Activated T-cell treated with anti-CD3 and anti-CD28 coated beads, Interleukin-2, amount 50 U/mL, for 4 hours (primary cell): ENCODE measurements at regions not wholly inside any gene's neighbourhood (a gene's known extent, or its start where the extent isn't known, plus 50 kb on each side); places are given as distances from the start of the nearest gene placed in this dataset.

Experiments
- ATAC-seq, 2 donors: fragments of 200-7000 bp; cut with Tn5 transposase; one replicate each; pipeline ENCODE4 v1.10.0; 2021
- DNase-seq: peaks from one replicate; pipeline ENCODE4 v3.0.0-alpha.2; 2020
- H3K27me3 Mint-ChIP-seq: one replicate; pipeline ENCODE4 v1.8.0; 2021; ENCODE audit warnings: low read depth, mixed read lengths
- H3K36me3 Mint-ChIP-seq: one replicate; pipeline ENCODE4 v1.8.0; 2022; ENCODE audit warnings: mixed read lengths; ENCODE audit not compliant: insufficient read depth
- H3K4me1 Mint-ChIP-seq: one replicate; pipeline ENCODE4 v1.8.0; 2021; ENCODE audit warnings: low read depth, mixed read lengths
- H3K4me3 Mint-ChIP-seq: one replicate; pipeline ENCODE4 v1.8.0; 2021; ENCODE audit warnings: mild to moderate bottlenecking, moderate library complexity, mixed read lengths
- H3K9me3 Mint-ChIP-seq: one replicate; pipeline ENCODE4 v1.8.0; 2021; ENCODE audit warnings: mixed read lengths

DNA sequence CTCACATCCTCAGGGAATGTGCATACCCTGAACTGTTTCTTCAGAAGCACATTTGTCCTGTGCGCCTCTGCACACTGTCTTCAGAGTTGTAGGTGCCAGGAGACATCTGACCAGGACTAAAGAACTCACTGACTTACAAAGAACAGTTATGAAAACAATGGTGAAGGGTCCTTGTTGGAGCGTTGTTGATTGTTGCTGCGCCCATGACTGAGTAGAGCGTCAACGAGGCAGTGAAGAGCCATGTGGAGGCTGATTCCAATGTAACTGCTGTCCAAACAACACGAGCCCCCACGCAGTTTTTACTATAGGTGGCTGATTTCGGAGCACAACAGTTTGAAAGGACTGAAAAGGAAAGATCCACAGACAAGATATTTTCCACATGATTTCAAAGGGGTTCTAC is 380.3 kb downstream of the CDH26 start:
- no peaks in the 10 kb centered on the region for H3K27me3 Mint-ChIP-seq
- no peak overlapping the region for H3K4me3 Mint-ChIP-seq
- H3K9me3 Mint-ChIP-seq: no peaks in the 10 kb centered on the region
- no peaks in the 10 kb centered on the region for H3K4me1 Mint-ChIP-seq
- no peaks in the 10 kb centered on the region for H3K36me3 Mint-ChIP-seq
- ATAC-seq (no peak), DNase-seq (no peak)

DNA sequence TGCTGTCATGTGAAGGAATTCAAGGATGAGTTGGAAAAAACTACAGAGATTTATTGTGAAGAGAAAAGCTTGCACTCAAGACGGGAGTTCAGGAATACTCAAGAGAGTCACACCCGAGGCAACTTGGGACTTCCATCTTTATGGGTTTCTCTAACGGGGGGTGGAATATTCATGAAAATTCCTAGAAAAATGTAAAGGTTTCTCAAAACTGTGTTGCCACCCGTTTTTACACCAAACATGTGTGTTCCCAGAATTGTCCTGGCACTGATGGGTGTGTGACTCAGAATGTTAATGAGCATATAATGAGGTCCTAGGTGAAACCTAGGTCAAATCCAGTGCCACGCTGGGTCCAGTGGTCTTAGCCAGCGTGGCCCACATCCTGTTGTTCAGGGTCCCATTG is 381.5 kb downstream of the CDH26 start:
- ATAC-seq: no peak
- Mint-ChIP-seq H3K4me1 (no peaks in the 10 kb centered on the region), H3K4me3 (no peak overlapping the region), H3K27me3 (no peaks in the 10 kb centered on the region), H3K36me3 (no peaks in the 10 kb centered on the region), H3K9me3 (no peaks in the 10 kb centered on the region)
- no peak for DNase-seq

DNA sequence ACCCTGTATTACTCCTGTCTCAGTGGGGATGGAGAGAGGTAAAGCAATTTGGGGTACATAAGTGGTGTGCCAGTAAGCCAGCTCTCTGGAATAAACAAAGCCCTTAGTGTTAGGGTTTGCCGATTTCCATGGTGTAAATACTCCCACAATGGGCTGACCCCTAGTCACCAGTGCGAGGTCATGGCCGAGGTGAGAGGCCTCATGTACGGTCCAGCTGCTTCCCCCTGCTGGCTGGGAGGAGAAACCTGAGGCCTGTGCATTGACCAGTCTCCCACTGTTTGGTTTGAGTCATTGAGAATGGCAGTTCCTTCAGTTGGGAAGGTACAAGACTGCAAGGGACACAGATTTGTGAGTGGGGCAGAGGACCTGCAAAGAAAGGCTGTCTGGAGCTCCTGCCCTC is 382.0 kb downstream of the CDH26 start:
- Mint-ChIP-seq H3K9me3 (no peaks in the 10 kb centered on the region), H3K4me1 (no peaks in the 10 kb centered on the region), H3K36me3 (no peaks in the 10 kb centered on the region), H3K4me3 (no peak overlapping the region), H3K27me3 (no peaks in the 10 kb centered on the region)
- ATAC-seq (no peak), DNase-seq (no peak)

DNA sequence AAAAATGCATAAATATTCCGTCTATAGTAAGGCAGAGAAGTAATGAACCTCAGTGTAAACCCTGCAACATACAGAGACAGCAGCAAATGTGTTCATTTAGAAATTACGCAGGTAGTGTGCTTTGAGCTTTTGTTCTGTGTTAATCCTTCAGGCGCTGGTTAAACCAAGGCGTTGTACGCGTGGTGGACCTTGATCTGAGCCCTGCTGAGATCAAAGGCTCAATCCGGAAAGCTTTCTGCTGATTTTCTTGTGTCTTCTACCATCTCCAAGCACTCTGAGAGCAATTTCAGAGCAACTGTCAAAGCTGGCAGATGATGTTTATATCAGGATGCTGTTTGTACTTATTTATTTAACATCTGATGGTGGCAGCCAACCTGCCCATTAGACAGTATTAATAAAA is 382.8 kb downstream of the CDH26 start:
- H3K27me3 Mint-ChIP-seq: no peaks in the 10 kb centered on the region
- no peaks in the 10 kb centered on the region for H3K4me1 Mint-ChIP-seq
- no peak overlapping the region for H3K4me3 Mint-ChIP-seq
- no peaks in the 10 kb centered on the region for H3K9me3 Mint-ChIP-seq
- DNase-seq (no peak), ATAC-seq (no peak)
- no peaks in the 10 kb centered on the region for H3K36me3 Mint-ChIP-seq

DNA sequence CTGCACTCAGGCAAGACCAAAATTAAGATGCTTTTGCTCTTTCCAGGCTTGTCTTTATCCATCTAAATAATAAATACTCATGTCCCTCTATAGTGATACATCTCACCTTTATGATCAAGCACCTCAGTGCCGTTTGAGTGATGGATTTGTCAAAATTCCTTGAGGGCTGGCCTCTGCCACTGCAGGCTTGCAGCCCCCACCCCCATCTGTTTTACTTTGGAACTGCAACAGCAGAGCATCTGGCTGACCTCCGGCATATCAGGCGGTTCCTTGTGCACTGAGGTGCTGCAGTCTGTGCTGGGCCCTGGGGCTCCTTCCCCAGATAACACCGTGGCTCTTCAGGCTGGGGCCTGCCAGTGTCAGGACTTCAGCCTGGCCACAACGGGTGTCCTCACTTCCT is 386.9 kb downstream of the CDH26 start:
- ATAC-seq (no peak), DNase-seq (no peak)
- H3K36me3 Mint-ChIP-seq: no peaks in the 10 kb centered on the region
- no peak overlapping the region for H3K4me3 Mint-ChIP-seq
- no peaks in the 10 kb centered on the region for H3K9me3 Mint-ChIP-seq
- H3K27me3 Mint-ChIP-seq: no peaks in the 10 kb centered on the region
- no peaks in the 10 kb centered on the region for H3K4me1 Mint-ChIP-seq

DNA sequence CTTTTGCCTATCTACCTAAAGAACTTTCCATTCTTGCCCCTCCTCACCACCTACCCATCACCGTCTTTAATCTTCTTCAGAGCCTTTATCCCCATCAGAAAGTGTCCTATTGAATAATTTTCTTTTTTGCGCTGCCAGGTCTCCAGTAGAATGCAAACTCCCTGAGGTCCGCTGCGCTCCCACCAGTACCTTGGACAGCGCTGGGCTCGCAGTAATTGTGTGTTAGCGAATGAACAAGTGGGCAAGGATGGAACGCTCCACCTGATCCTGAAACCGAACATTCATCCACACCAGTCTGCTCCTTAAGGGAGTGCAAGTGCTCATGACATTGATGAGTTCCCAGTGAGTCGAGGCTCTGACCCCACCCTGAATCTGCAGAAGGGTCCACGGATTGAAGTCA is 391.2 kb downstream of the CDH26 start:
- no peak for ATAC-seq
- H3K4me1 Mint-ChIP-seq: no peaks in the 10 kb centered on the region
- H3K27me3 Mint-ChIP-seq: no peaks in the 10 kb centered on the region
- no peaks in the 10 kb centered on the region for H3K9me3 Mint-ChIP-seq
- no peak for DNase-seq
- no peak overlapping the region for H3K4me3 Mint-ChIP-seq
- no peaks in the 10 kb centered on the region for H3K36me3 Mint-ChIP-seq

DNA sequence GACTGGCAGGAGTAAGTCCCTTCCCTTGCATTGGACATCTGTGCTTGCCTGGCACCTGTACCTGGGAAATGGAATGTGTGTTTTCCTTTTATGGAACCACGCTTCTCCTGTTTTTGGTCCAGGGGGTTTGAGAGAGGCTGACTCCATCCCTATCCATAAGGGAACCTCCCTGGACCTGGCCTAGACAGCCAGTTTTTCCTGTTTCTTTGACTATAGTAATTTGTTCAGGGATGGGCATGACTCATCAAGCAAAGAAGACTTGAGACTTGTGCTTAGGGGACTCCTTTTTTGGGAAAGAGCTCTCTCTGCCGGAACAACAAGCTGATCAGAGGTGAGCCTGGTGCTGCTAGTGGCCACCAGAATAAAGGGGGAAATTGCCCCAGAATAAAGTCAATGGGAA is 393.8 kb downstream of the CDH26 start:
- no peak for ATAC-seq
- H3K36me3 Mint-ChIP-seq: no peaks in the 10 kb centered on the region

DNA sequence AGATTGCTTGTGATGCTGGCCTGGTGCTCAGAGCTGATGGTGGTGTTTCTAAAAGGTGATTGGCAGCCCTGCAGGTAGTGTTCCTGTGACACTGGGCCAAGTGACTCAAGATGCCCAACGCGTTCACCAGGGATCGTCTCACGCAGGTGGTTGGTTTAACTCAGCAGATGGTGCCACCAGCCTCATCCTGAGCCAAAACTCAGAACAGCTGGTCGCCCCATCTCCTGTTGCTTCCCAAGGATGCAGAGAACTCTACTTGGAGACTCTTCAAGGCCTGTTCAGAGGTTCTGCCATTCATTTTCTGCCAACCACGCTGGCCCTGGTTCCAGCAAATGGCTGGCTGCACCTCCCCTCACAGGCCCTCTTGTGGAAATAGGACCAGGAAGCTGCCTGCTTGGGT is 394.4 kb downstream of the CDH26 start:
- no peak overlapping the region for H3K4me3 Mint-ChIP-seq

More for the DNA sequence above, 393.8 kb downstream of the CDH26 start:
- no peaks in the 10 kb centered on the region for H3K4me1 Mint-ChIP-seq
- no peak overlapping the region for H3K4me3 Mint-ChIP-seq
- no peaks in the 10 kb centered on the region for H3K27me3 Mint-ChIP-seq
- no peak for DNase-seq
- H3K9me3 Mint-ChIP-seq: no peaks in the 10 kb centered on the region

DNA sequence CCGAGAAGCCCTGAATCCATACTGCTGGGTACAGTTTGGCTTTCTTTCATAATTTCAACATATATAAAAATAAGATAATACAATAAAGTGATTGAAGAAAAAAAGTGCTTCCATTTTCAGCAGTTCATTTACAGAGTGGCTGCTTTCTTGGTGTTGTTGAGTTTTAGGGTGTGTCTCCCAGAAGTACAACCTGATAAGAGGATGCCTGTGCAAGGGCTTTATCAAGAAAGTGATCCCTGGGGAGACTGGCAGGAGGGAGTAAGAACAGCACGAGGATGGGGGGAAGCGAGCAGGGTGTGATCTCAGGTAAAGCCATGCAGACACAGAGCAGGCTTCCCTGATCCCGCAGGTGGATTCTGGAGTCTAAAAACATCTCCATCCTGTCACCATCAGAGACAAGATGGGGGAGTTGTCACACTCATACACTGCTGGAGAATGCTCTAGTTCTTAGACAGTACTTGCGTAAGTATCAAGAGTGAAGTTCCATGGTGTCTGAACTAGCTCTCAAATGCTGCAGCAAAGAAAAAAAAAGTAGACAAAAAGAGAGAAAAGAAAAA is 395.9 kb downstream of the CDH26 start:
- H3K27me3 Mint-ChIP-seq: no peaks in the 10 kb centered on the region
- no peak overlapping the region for H3K4me3 Mint-ChIP-seq
- no peaks in the 10 kb centered on the region for H3K36me3 Mint-ChIP-seq
- no peak for ATAC-seq
- H3K4me1 Mint-ChIP-seq: no peaks in the 10 kb centered on the region
- no peaks in the 10 kb centered on the region for H3K9me3 Mint-ChIP-seq
- DNase-seq: no peak

More for the DNA sequence above, 394.4 kb downstream of the CDH26 start:
- Mint-ChIP-seq H3K36me3 (no peaks in the 10 kb centered on the region), H3K27me3 (no peaks in the 10 kb centered on the region), H3K9me3 (no peaks in the 10 kb centered on the region), H3K4me1 (no peaks in the 10 kb centered on the region)
- ATAC-seq: no peak
- DNase-seq: no peak

DNA sequence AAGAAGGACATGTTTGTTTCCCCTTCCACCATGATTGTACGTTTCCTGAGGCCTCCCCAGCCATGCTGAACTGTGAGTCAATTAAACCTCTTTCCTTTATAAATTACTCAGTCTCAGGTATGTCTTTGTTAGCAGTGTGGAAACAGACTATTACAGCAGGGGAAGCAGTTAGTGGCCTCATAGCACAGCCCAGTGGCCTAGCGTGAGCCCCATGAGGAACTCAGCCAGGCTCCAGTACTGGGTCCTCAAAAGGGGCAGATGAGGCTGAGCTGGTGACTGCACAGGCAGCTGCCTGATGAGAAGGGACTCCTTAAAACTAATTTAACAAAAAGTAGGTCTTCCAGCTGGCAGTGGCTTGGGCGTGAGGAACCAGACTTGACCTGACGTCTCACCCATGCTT is 399.9 kb downstream of the CDH26 start:
- Mint-ChIP-seq H3K27me3 (no peaks in the 10 kb centered on the region), H3K9me3 (no peaks in the 10 kb centered on the region), H3K4me3 (no peak overlapping the region), H3K4me1 (no peaks in the 10 kb centered on the region), H3K36me3 (no peaks in the 10 kb centered on the region)
- no peak for DNase-seq
- ATAC-seq: no peak

DNA sequence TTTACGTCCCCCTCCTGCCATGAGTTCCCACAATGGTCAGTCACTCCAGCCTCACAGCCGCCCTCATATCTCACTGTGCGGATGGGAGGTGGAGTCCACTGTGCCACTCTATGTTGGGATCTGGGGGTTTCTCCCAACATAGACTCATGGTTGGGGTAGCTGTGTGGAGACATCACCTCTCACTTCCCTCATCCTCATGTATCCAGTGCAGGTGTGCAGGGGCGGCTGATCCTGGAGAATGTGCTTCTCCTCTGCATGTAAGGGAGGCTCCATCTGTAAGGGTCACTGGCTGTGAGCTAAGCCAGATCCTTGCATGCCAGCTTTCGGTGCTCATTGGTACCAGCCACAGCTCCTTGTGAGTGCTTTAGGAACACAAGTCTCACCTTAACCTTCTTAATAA is 400.8 kb downstream of the CDH26 start:
- H3K4me3 Mint-ChIP-seq: no peak overlapping the region

DNA sequence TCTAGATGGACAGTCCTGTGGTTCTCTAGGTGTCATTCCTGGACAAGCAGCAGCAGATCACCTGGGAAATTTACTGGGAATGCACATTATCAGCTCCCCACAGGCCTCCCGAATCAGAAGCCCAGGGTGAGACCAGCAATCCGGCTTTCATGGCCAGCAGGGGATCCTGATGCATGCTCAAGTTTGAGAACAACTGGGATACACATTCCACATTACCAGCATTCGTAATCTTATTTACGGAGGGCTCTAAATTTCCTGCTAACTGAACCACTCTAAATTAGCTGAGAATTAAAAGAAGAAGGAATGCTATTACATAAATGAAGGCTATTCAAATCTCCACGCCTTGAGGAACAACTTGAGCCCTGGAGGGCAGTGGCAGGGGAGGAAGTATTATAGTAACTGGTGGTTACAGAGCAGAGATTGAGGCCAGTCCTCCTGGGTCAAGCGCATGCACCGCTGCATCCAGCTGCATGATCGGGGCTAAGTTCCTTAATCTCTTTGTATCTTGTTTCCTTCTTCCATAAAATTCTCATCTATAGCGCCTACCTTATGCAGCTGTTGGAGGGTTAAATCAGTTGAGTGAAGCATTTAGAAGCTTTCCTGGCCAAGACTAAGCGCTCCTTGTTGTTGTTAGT is 403.7 kb downstream of the CDH26 start:
- Mint-ChIP-seq H3K4me1 (no peaks in the 10 kb centered on the region), H3K4me3 (no peak overlapping the region), H3K36me3 (no peaks in the 10 kb centered on the region), H3K27me3 (no peaks in the 10 kb centered on the region), H3K9me3 (no peaks in the 10 kb centered on the region)
- no peak for ATAC-seq
- DNase-seq: no peak

More for the DNA sequence above, 400.8 kb downstream of the CDH26 start:
- no peaks in the 10 kb centered on the region for H3K36me3 Mint-ChIP-seq
- ATAC-seq: no peak
- no peak for DNase-seq
- no peaks in the 10 kb centered on the region for H3K9me3 Mint-ChIP-seq
- H3K27me3 Mint-ChIP-seq: no peaks in the 10 kb centered on the region
- no peaks in the 10 kb centered on the region for H3K4me1 Mint-ChIP-seq

DNA sequence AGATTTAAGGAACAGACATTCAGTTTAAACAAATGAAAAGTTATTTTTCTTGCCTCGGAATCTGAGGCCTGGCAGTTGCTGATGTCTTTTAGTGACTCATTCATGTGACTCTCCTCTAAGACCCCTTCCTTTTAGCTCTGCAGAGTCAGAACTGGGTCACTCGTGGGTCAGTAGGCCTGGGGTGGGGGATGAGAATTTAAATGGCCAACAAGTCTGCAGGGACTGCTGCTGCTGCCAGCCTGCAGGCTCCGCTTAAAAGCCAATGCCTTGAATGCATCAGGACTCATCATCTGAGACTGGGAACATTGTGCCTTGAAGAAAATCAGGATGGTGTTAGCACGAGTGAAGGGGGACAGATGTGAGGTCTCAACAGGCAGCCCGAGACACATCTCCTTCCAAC is 404.3 kb downstream of the CDH26 start:
- H3K9me3 Mint-ChIP-seq: no peaks in the 10 kb centered on the region
- ATAC-seq (no peak), DNase-seq (no peak)
- H3K36me3 Mint-ChIP-seq: no peaks in the 10 kb centered on the region
- H3K4me1 Mint-ChIP-seq: no peaks in the 10 kb centered on the region
- no peak overlapping the region for H3K4me3 Mint-ChIP-seq
- H3K27me3 Mint-ChIP-seq: no peaks in the 10 kb centered on the region

DNA sequence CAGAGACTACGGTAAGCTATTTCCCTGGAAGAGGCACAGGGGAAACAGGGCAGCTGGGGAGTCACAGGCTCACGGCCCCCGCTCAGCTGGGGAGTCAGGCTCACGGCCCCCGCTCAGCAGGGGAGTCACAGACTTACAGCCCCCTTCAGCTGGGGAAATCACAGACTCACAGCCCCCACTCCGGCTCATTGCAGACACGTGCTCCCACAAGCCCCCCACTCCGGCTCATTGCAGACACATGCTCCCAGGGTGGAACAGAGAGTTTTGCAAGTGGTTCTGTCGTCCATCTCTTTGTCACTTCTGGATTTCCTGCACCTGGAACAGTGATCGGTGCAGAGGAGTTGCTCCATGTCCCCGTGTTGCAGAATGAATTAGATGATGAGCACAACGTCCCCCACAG is 405.5 kb downstream of the CDH26 start:
- no peaks in the 10 kb centered on the region for H3K4me1 Mint-ChIP-seq
- no peak for DNase-seq
- no peak for ATAC-seq
- H3K27me3 Mint-ChIP-seq: no peaks in the 10 kb centered on the region
- no peak overlapping the region for H3K4me3 Mint-ChIP-seq
- no peaks in the 10 kb centered on the region for H3K36me3 Mint-ChIP-seq
- H3K9me3 Mint-ChIP-seq: no peaks in the 10 kb centered on the region

DNA sequence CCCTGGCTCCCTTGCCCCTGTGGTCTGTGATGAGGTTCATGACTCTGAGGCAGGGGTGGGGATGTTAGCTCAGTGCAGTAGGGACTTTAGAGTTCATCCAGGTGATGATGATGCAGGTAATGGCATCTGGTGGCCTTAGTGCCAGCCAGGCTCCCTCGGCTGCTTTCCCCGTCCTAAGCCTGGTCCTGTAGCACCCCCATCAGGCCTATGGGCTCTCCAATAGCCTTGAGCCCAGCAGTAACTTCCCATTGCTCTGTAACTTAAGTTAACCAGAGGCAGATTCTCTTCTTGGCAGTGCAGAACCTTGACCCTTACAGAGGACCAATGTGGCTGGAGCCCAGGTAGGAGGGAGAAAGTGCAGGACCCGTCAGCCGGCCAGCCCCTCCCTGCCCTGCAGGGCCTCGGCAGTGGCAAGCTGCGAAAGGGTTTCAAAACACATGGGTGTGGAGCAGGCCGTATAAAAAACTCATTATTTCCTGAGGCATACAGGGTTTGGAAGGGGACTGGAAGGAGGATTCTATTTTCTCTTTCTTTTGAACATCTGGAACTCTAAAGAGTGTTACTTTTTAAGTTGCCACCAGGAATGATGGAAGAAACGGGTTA is 406.9 kb downstream of the CDH26 start:
- ATAC-seq (no peak), DNase-seq (no peak)
- Mint-ChIP-seq H3K27me3 (no peaks in the 10 kb centered on the region), H3K4me1 (no peaks in the 10 kb centered on the region), H3K9me3 (no peaks in the 10 kb centered on the region), H3K4me3 (no peak overlapping the region), H3K36me3 (no peaks in the 10 kb centered on the region)
